ENCODE measurements at regions not wholly inside any gene's neighbourhood (a gene's known extent, or its start where the extent isn't known, plus 50 kb on each side); places are given as distances from the start of the nearest gene placed in this dataset.
"Not testable (repeated sequence)": the region's sequence is repeated elsewhere in the genome, so short reads cannot be mapped to it uniquely, and the experiment has no call there.

DNA sequence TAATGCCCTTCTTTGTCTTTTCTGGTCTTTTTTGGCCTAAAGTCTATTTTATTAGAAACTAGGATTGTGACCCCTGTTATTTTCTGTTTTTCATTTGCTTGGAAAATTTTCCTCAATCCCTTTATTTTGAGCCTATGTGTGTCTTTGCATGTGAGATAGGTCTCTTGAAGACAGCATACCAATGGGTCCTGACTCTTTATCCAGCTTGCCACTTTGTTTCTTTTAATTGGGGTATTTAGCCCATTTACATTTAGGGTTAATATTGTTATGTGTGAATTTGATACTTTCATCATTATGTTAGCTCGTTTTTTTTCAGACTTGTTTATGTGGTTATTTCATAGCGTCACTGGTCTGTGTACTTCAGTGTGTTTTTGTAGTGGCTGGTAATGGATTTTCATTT, 682.6 kb downstream of the JRKL start:
- Histone ChIP-seq H3K9ac (ENCODE audit: low read length) (no peak overlapping the region), H3K4me1 (ENCODE audit: insufficient read depth, low read length) (no peaks in the 10 kb centered on the region), H3K4me3 (ENCODE audit: low read length) (no peak overlapping the region), H3K9me2 (replicated peaks; ENCODE audit: low read length) (no peaks in the 10 kb centered on the region), H3K27ac (ENCODE audit: low read length) (no peak overlapping the region), H3F3A (ENCODE audit: low read length, unreplicated experiment) (no peaks in the 10 kb centered on the region), H3K9me3 (ENCODE audit: low read length) (peaks cover 20% of the 10 kb centered on the region), H2AFZ (ENCODE audit: low read length) (no peak overlapping the region), H3K36me3 (ENCODE audit: low read depth, low read length) (no peaks in the 10 kb centered on the region; the same call in 1 of the 2 replicates), H3K79me2 (ENCODE audit: low read length) (no peaks in the 10 kb centered on the region), H4K20me1 (ENCODE audit: low read length) (no peaks in the 10 kb centered on the region), H3K27me3 (ENCODE audit: low read length) (no peaks in the 10 kb centered on the region), H3K4me2 (ENCODE audit: low read length) (no peak overlapping the region)
- POLR2A ChIA-PET (ENCODE audit: unreplicated experiment): no interaction called here
- DNase-seq (no peak), ATAC-seq (no peak)
- intact Hi-C loops (cut with micrococcal nuclease): no loop called here
- TF ChIP-seq, protein P1, sequence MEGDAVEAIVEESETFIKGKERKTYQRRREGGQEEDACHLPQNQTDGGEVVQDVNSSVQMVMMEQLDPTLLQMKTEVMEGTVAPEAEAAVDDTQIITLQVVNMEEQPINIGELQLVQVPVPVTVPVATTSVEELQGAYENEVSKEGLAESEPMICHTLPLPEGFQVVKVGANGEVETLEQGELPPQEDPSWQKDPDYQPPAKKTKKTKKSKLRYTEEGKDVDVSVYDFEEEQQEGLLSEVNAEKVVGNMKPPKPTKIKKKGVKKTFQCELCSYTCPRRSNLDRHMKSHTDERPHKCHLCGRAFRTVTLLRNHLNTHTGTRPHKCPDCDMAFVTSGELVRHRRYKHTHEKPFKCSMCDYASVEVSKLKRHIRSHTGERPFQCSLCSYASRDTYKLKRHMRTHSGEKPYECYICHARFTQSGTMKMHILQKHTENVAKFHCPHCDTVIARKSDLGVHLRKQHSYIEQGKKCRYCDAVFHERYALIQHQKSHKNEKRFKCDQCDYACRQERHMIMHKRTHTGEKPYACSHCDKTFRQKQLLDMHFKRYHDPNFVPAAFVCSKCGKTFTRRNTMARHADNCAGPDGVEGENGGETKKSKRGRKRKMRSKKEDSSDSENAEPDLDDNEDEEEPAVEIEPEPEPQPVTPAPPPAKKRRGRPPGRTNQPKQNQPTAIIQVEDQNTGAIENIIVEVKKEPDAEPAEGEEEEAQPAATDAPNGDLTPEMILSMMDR (conservative IDR thresholded peaks at IDR 0.05; ENCODE audit: low read depth, low read length): no peak
- TF ChIP-seq EZH2 (IDR thresholded peaks at IDR 0.05; ENCODE audit: low read length, unreplicated experiment) (no peak), EZH2phosphoT487 (IDR thresholded peaks at IDR 0.05; ENCODE audit: borderline replicate concordance, low read length) (no peak)
- BruUV-seq (replicated peaks): no TSS peak
- CTCF ChIA-PET: no interaction called here

DNA sequence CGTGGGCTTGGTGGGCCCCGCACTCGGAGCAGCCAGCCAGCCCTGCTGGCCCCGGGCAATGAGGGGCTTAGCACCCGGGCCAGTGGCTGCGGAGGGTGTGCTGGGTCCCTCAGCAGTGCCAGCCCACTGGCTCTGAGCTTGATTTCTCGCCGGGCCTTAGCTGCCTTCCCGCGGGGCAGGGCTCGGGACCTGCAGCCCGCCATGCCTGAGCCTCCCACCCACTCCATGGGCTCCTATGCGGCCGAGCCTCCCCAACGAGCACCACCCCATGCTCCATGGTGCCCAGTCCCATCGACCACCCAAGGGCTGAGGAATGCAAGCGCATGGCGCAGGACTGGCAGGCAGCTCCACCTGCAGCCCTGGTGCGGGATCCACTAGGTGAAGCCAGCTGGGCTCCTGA, 686.9 kb downstream of the JRKL start:
- ATAC-seq; H3K9me2 ChIP-seq (replicated peaks; ENCODE audit: low read length); intact Hi-C loops (cut with micrococcal nuclease); H3F3A ChIP-seq (ENCODE audit: low read length, unreplicated experiment); H3K4me3 ChIP-seq (ENCODE audit: low read length); H3K79me2 ChIP-seq (ENCODE audit: low read length); H2AFZ ChIP-seq (ENCODE audit: low read length); POLR2A ChIA-PET (ENCODE audit: unreplicated experiment); DNase-seq; H4K20me1 ChIP-seq (ENCODE audit: low read length); H3K9ac ChIP-seq (ENCODE audit: low read length); CTCF ChIA-PET; BruUV-seq (replicated peaks); H3K27me3 ChIP-seq (ENCODE audit: low read length); H3K4me1 ChIP-seq (ENCODE audit: insufficient read depth, low read length); H3K27ac ChIP-seq (ENCODE audit: low read length); H3K4me2 ChIP-seq (ENCODE audit: low read length); H3K36me3 ChIP-seq (ENCODE audit: low read depth, low read length): not testable (repeated sequence)
- H3K9me3 ChIP-seq (ENCODE audit: low read length): peaks cover 20% of the 10 kb centered on the region

DNA sequence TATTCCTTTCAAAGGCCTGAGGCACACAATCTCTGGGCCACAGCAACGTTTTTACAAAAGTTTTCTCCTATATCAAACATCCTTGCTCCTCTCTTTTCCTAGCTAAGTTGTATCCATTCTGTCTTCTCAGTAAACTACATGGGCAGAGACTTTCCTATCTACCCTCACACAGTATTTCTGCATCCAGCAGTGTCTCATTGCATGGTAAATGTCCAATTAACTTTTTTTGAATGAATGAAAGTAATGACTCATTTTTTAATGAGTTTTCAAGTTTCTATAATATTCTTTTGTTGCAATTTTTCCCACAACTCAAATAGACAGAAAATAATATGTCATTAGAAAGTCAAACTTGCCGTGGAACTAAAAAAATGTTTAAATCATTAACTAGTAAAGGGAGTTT, 688.6 kb downstream of the JRKL start:
- no peak overlapping the region for H3K27ac ChIP-seq (ENCODE audit: low read length)
- DNase-seq: no peak
- TF ChIP-seq EZH2phosphoT487 (IDR thresholded peaks at IDR 0.05; ENCODE audit: borderline replicate concordance, low read length) (no peak), EZH2 (IDR thresholded peaks at IDR 0.05; ENCODE audit: low read length, unreplicated experiment) (no peak)
- H3K9ac ChIP-seq (ENCODE audit: low read length): no peak overlapping the region
- H3K27me3 ChIP-seq (ENCODE audit: low read length): 0 out of 2 replicates have a peak, but pooled peaks cover 3% of the 10 kb centered on the region
- BruUV-seq (replicated peaks): no TSS peak
- H3K4me2 ChIP-seq (ENCODE audit: low read length): no peak overlapping the region
- no peaks in the 10 kb centered on the region; the same call in 1 of the 2 replicates for H3K36me3 ChIP-seq (ENCODE audit: low read depth, low read length)
- H3K9me2 ChIP-seq (replicated peaks; ENCODE audit: low read length): no peaks in the 10 kb centered on the region
- H3F3A ChIP-seq (ENCODE audit: low read length, unreplicated experiment): no peaks in the 10 kb centered on the region
- H4K20me1 ChIP-seq (ENCODE audit: low read length): no peaks in the 10 kb centered on the region
- intact Hi-C loops (cut with micrococcal nuclease): no loop called here
- H3K79me2 ChIP-seq (ENCODE audit: low read length): no peaks in the 10 kb centered on the region
- peaks cover 13% of the 10 kb centered on the region; the same call in 1 of the 2 replicates for H3K9me3 ChIP-seq (ENCODE audit: low read length)
- no peak for ATAC-seq
- ChIA-PET POLR2A (ENCODE audit: unreplicated experiment) (no interaction called here), CTCF (no interaction called here)
- H3K4me1 ChIP-seq (ENCODE audit: insufficient read depth, low read length): no peaks in the 10 kb centered on the region
- no peak overlapping the region for H3K4me3 ChIP-seq (ENCODE audit: low read length)
- H2AFZ ChIP-seq (ENCODE audit: low read length): no peak overlapping the region

DNA sequence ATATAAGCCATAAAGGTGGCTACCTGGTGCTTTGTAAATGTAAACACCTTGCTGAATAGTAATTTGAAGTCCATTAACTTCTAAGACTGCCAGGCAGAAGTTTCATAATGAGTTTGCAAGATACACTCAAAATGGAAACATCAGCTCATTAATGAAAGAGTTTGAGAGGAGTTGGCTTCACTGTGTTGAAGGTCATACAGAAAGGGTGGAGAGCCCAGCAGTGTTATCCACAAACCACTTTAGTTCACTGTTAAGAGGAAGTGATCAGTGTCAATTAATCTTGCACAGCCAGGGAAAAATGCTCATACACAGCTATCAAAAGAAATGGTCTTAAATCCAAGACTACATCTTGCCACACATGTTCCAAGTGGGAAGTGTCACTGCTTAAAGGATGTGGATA, 689.4 kb downstream of the JRKL start:
- DNase-seq (no peak), ATAC-seq (no peak)
- intact Hi-C loops (cut with micrococcal nuclease): no loop called here
- H3K9me3 ChIP-seq (ENCODE audit: low read length): 0 out of 2 replicates have a peak, but pooled peaks cover 5% of the 10 kb centered on the region
- H3K4me3 ChIP-seq (ENCODE audit: low read length): no peak overlapping the region
- ChIA-PET CTCF (no interaction called here), POLR2A (ENCODE audit: unreplicated experiment) (no interaction called here)
- H3K9me2 ChIP-seq (replicated peaks; ENCODE audit: low read length): no peaks in the 10 kb centered on the region
- TF ChIP-seq, protein P1 (conservative IDR thresholded peaks at IDR 0.05; ENCODE audit: low read depth, low read length): no peak
- TF ChIP-seq EZH2phosphoT487 (IDR thresholded peaks at IDR 0.05; ENCODE audit: borderline replicate concordance, low read length): no peak
- TF ChIP-seq EZH2 (IDR thresholded peaks at IDR 0.05; ENCODE audit: low read length, unreplicated experiment): no peak
- no peaks in the 10 kb centered on the region for H3K4me1 ChIP-seq (ENCODE audit: insufficient read depth, low read length)
- H3K27me3 ChIP-seq (ENCODE audit: low read length): 0 out of 2 replicates have a peak, but pooled peaks cover 3% of the 10 kb centered on the region
- H2AFZ ChIP-seq (ENCODE audit: low read length): no peak overlapping the region
- H3K36me3 ChIP-seq (ENCODE audit: low read depth, low read length): no peaks in the 10 kb centered on the region
- no peaks in the 10 kb centered on the region for H4K20me1 ChIP-seq (ENCODE audit: low read length)
- H3F3A ChIP-seq (ENCODE audit: low read length, unreplicated experiment): no peaks in the 10 kb centered on the region
- H3K79me2 ChIP-seq (ENCODE audit: low read length): no peaks in the 10 kb centered on the region
- H3K9ac ChIP-seq (ENCODE audit: low read length): no peak overlapping the region
- H3K27ac ChIP-seq (ENCODE audit: low read length): no peak overlapping the region
- H3K4me2 ChIP-seq (ENCODE audit: low read length): no peak overlapping the region
- no TSS peak for BruUV-seq (replicated peaks)
